Tibial nerve (tissue), 3 donors: ENCODE measurements at regions not wholly inside any gene's neighbourhood (a gene's known extent, or its start where the extent isn't known, plus 50 kb on each side); places are given as distances from the start of the nearest gene placed in this dataset.

Experiments used
- POLR2A ChIP-seq, 2 donors: fragments of 450-650 bp; IDR thresholded peaks; one replicate each; pipeline ENCODE4 v1.6.1; 2017; ENCODE audit warnings: antibody characterized with exemption in 2 of 2, mild to moderate bottlenecking in 2 of 2, moderate library complexity in 2 of 2
- TF ChIP-seq, protein P1 (sequence below), 5 experiments: fragments of 200-600 bp in 3 of 5; fragments of 450-650 bp in 2 of 5; sonication (generic) in 3 of 5; IDR thresholded peaks; one replicate each; pipeline ENCODE4 v1.5.1; 2016 to 2019; ENCODE audit warnings: antibody characterized with exemption in 5 of 5, mild to moderate bottlenecking in 3 of 5, moderate library complexity in 2 of 5

DNA sequence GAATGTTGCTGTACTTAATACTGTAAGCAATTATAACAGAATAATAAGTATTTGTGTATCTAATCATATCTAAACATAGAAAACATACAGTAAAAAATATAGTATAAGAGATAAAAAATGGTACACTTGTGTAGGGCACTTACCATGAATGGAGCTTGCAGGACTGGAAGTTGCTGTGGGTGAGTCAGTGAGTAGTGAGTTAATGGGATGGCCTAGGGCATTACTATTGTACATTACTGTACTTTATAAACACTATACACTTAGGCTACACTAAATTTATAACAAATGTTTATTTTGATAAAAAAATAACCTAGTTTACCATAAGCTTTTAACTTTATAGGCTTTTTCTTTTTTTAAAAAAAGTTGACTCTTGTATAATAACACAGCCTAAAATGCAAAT is 1071.2 kb upstream of the SEL1L start:
- no peak for TF ChIP-seq POLR2A (IDR thresholded peaks at IDR 0.05)
- TF ChIP-seq, protein P1, sequence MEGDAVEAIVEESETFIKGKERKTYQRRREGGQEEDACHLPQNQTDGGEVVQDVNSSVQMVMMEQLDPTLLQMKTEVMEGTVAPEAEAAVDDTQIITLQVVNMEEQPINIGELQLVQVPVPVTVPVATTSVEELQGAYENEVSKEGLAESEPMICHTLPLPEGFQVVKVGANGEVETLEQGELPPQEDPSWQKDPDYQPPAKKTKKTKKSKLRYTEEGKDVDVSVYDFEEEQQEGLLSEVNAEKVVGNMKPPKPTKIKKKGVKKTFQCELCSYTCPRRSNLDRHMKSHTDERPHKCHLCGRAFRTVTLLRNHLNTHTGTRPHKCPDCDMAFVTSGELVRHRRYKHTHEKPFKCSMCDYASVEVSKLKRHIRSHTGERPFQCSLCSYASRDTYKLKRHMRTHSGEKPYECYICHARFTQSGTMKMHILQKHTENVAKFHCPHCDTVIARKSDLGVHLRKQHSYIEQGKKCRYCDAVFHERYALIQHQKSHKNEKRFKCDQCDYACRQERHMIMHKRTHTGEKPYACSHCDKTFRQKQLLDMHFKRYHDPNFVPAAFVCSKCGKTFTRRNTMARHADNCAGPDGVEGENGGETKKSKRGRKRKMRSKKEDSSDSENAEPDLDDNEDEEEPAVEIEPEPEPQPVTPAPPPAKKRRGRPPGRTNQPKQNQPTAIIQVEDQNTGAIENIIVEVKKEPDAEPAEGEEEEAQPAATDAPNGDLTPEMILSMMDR (IDR thresholded peaks at IDR 0.05) = no peak
